ENCODE measurements at regions not wholly inside any gene's neighbourhood (a gene's known extent, or its start where the extent isn't known, plus 50 kb on each side); places are given as distances from the start of the nearest gene placed in this dataset.

GRCh38 chr13:21853779-21854178, 182.9 kb downstream of the FGF9 start:
- DNase-seq (ENCODE audit: low read depth), result no peak
- H3K36me3 Mint-ChIP-seq (ENCODE audit: low read depth, unreplicated experiment), result no peaks in the 10 kb centered on the region
- no peak overlapping the region for H2AFZ ChIP-seq (ENCODE audit: low read depth, low read length)
- no peaks in the 10 kb centered on the region for H3K79me2 ChIP-seq (ENCODE audit: insufficient read depth, low read length)
- no peaks in the 10 kb centered on the region for H3K36me3 ChIP-seq (ENCODE audit: insufficient read depth, low read length)
- no peaks in the 10 kb centered on the region for H3K4me1 ChIP-seq (ENCODE audit: insufficient read depth, low read length)
- H3K27me3 ChIP-seq (ENCODE audit: insufficient read depth, low read length), result no peaks in the 10 kb centered on the region
- no peak overlapping the region for H3K4me2 ChIP-seq (ENCODE audit: low read length)
- H3K9me3 ChIP-seq (ENCODE audit: insufficient read depth, low read depth, low read length), result no peaks in the 10 kb centered on the region
- H3K4me3 Mint-ChIP-seq (ENCODE audit: unreplicated experiment), result no peak overlapping the region
- peaks cover 3% of the 10 kb centered on the region for H3K4me1 Mint-ChIP-seq (ENCODE audit: low read depth, unreplicated experiment)
- no peak for TF ChIP-seq EZH2 (IDR thresholded peaks at IDR 0.05; ENCODE audit: insufficient read depth, low read length)
- no peak for TF ChIP-seq CTCF (IDR thresholded peaks at IDR 0.05; ENCODE audit: insufficient read depth, low read depth, low read length)
- H3K27ac ChIP-seq (ENCODE audit: low read depth, low read length), result no peak overlapping the region
- FAIRE-seq, result no peak
- H3K4me3 ChIP-seq (ENCODE audit: insufficient read depth, low read depth, low read length), result no peak overlapping the region
- H3K27ac Mint-ChIP-seq (ENCODE audit: unreplicated experiment), result no peak overlapping the region
- no peak overlapping the region for H3K9ac ChIP-seq (ENCODE audit: low read length)
- no peaks in the 10 kb centered on the region for H4K20me1 ChIP-seq (ENCODE audit: insufficient read depth, low read length)
- H3K9me3 Mint-ChIP-seq (ENCODE audit: unreplicated experiment), result no peaks in the 10 kb centered on the region
- peaks cover 4% of the 10 kb centered on the region for H3K27me3 Mint-ChIP-seq (ENCODE audit: low read depth, unreplicated experiment)

- H3K79me2 ChIP-seq (ENCODE audit: insufficient read depth, low read length), result no peaks in the 10 kb centered on the region
- no peaks in the 10 kb centered on the region for H3K36me3 ChIP-seq (ENCODE audit: insufficient read depth, low read length)
- H3K4me1 ChIP-seq (ENCODE audit: insufficient read depth, low read length), result no peaks in the 10 kb centered on the region
- no peak overlapping the region for H3K4me2 ChIP-seq (ENCODE audit: low read length)
- no peak overlapping the region for H3K4me3 ChIP-seq (ENCODE audit: insufficient read depth, low read depth, low read length)
- TF ChIP-seq EZH2 (IDR thresholded peaks at IDR 0.05; ENCODE audit: insufficient read depth, low read length), result no peak
- no peak for TF ChIP-seq CTCF (IDR thresholded peaks at IDR 0.05; ENCODE audit: insufficient read depth, low read depth, low read length)
- Mint-ChIP-seq H3K4me3 (ENCODE audit: unreplicated experiment) (no peak overlapping the region), H3K9me3 (ENCODE audit: unreplicated experiment) (peaks cover 7% of the 10 kb centered on the region), H3K27ac (ENCODE audit: unreplicated experiment) (no peak overlapping the region), H3K36me3 (ENCODE audit: low read depth, unreplicated experiment) (no peaks in the 10 kb centered on the region), H3K27me3 (ENCODE audit: low read depth, unreplicated experiment) (no peaks in the 10 kb centered on the region), H3K4me1 (ENCODE audit: low read depth, unreplicated experiment) (peaks cover 2% of the 10 kb centered on the region)
- DNase-seq (ENCODE audit: low read depth), result no peak
- peaks cover 3% of the 10 kb centered on the region for H3K9me3 ChIP-seq (ENCODE audit: insufficient read depth, low read depth, low read length)
- no peak for FAIRE-seq
- H2AFZ ChIP-seq (ENCODE audit: low read depth, low read length), result no peak overlapping the region
- no peaks in the 10 kb centered on the region for H4K20me1 ChIP-seq (ENCODE audit: insufficient read depth, low read length)
- H3K27ac ChIP-seq (ENCODE audit: low read depth, low read length), result no peak overlapping the region
- no peaks in the 10 kb centered on the region for H3K27me3 ChIP-seq (ENCODE audit: insufficient read depth, low read length)
- H3K9ac ChIP-seq (ENCODE audit: low read length), result no peak overlapping the region
These were observed 197.9 kb downstream of the FGF9 start for GRCh38 chr13:21868823-21869222.

- H3K4me3 ChIP-seq (ENCODE audit: insufficient read depth, low read depth, low read length), result no peak overlapping the region
- no peaks in the 10 kb centered on the region for H4K20me1 ChIP-seq (ENCODE audit: insufficient read depth, low read length)
- Mint-ChIP-seq H3K27me3 (ENCODE audit: low read depth, unreplicated experiment) (no peaks in the 10 kb centered on the region), H3K36me3 (ENCODE audit: low read depth, unreplicated experiment) (no peaks in the 10 kb centered on the region), H3K4me1 (ENCODE audit: low read depth, unreplicated experiment) (peaks cover 2% of the 10 kb centered on the region), H3K27ac (ENCODE audit: unreplicated experiment) (no peak overlapping the region), H3K4me3 (ENCODE audit: unreplicated experiment) (no peak overlapping the region), H3K9me3 (ENCODE audit: unreplicated experiment) (peaks cover 1% of the 10 kb centered on the region)
- H3K9ac ChIP-seq (ENCODE audit: low read length), result no peak overlapping the region
- DNase-seq (ENCODE audit: low read depth) (no peak), FAIRE-seq (no peak)
- TF ChIP-seq CTCF (IDR thresholded peaks at IDR 0.05; ENCODE audit: insufficient read depth, low read depth, low read length), result no peak
- no peak for TF ChIP-seq EZH2 (IDR thresholded peaks at IDR 0.05; ENCODE audit: insufficient read depth, low read length)
- no peak overlapping the region for H3K27ac ChIP-seq (ENCODE audit: low read depth, low read length)
- H3K36me3 ChIP-seq (ENCODE audit: insufficient read depth, low read length), result no peaks in the 10 kb centered on the region
- H3K4me2 ChIP-seq (ENCODE audit: low read length), result no peak overlapping the region
- H3K9me3 ChIP-seq (ENCODE audit: insufficient read depth, low read depth, low read length), result peaks cover 3% of the 10 kb centered on the region
- no peaks in the 10 kb centered on the region for H3K79me2 ChIP-seq (ENCODE audit: insufficient read depth, low read length)
- no peaks in the 10 kb centered on the region for H3K4me1 ChIP-seq (ENCODE audit: insufficient read depth, low read length)
- H3K27me3 ChIP-seq (ENCODE audit: insufficient read depth, low read length), result no peaks in the 10 kb centered on the region
- H2AFZ ChIP-seq (ENCODE audit: low read depth, low read length), result no peak overlapping the region
These were observed 200.5 kb downstream of the FGF9 start for GRCh38 chr13:21871382-21871781.
